Activated T-cell treated with anti-CD3 and anti-CD28 coated beads, Interleukin-2, amount 50 U/mL, for 72 hours (primary cell): ENCODE measurements at regions not wholly inside any gene's neighbourhood (a gene's known extent, or its start where the extent isn't known, plus 50 kb on each side); places are given as distances from the start of the nearest gene placed in this dataset.

ENCODE experiments used
- ATAC-seq, 2 donors: fragments of 150-1000 bp; cut with Tn5 transposase; replicated peaks in 1 of 2; 2 replicates each; pipeline ENCODE4 v1.10.0; 2021; ENCODE audit warnings: moderate library complexity in 2 of 2, mild to moderate bottlenecking in 1 of 2
- DNase-seq, 2 donors: peaks; one replicate each; pipeline ENCODE4 v3.0.0; 2021 to 2022; ENCODE audit warnings: mixed read lengths in 1 of 2
- H3K27ac Mint-ChIP-seq: one replicate; pipeline ENCODE4 v1.8.0; 2022; ENCODE audit warnings: mild to moderate bottlenecking, moderate library complexity, mixed read lengths
- H3K27me3 Mint-ChIP-seq: one replicate; pipeline ENCODE4 v1.8.0; 2022; ENCODE audit warnings: low read depth, mixed read lengths
- H3K36me3 Mint-ChIP-seq, 2 donors: one replicate each; pipeline ENCODE4 v1.8.0; 2022; ENCODE audit warnings: mixed read lengths in 2 of 2, mild to moderate bottlenecking in 1 of 2; ENCODE audit not compliant: insufficient read depth in 2 of 2
- H3K4me1 Mint-ChIP-seq: one replicate; pipeline ENCODE4 v1.8.0; 2022; ENCODE audit warnings: low read depth, mixed read lengths
- H3K4me3 Mint-ChIP-seq, 2 donors: one replicate each; pipeline ENCODE4 v1.8.0; 2022; ENCODE audit warnings: mild to moderate bottlenecking in 2 of 2, mixed read lengths in 2 of 2, moderate library complexity in 2 of 2
- H3K9me3 Mint-ChIP-seq, 2 donors: one replicate each; pipeline ENCODE4 v1.8.0; 2022; ENCODE audit warnings: mixed read lengths in 2 of 2

DNA sequence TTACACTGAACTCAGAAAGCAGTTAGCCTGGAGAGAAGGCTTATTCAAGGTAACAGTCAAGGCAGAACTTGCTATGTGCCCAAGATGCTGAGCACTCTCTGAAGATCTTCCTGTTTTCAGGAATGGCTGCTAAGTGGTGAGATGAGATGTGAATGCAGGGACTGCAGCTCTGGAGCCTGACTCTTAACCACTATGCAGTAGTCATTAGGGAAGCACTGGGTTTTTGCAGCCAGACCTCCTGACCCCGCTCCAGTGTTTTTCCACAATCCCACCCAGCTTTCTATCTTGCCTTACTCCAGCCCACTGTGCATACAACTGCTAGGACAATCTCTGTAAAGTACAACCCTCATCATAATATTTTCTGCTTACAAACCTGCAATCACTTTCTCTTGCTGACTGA lies 95.2 kb upstream of the LNX1 start:
- no peak for DNase-seq
- Mint-ChIP-seq H3K36me3 (no peaks in the 10 kb centered on the region), H3K27ac (no peak overlapping the region), H3K4me3 (no peak overlapping the region), H3K4me1 (peaks cover 16% of the 10 kb centered on the region), H3K27me3 (peaks cover 68% of the 10 kb centered on the region), H3K9me3 (peaks cover 2 to 3% of the 10 kb centered on the region in 2 donors)
- no peak for ATAC-seq

DNA sequence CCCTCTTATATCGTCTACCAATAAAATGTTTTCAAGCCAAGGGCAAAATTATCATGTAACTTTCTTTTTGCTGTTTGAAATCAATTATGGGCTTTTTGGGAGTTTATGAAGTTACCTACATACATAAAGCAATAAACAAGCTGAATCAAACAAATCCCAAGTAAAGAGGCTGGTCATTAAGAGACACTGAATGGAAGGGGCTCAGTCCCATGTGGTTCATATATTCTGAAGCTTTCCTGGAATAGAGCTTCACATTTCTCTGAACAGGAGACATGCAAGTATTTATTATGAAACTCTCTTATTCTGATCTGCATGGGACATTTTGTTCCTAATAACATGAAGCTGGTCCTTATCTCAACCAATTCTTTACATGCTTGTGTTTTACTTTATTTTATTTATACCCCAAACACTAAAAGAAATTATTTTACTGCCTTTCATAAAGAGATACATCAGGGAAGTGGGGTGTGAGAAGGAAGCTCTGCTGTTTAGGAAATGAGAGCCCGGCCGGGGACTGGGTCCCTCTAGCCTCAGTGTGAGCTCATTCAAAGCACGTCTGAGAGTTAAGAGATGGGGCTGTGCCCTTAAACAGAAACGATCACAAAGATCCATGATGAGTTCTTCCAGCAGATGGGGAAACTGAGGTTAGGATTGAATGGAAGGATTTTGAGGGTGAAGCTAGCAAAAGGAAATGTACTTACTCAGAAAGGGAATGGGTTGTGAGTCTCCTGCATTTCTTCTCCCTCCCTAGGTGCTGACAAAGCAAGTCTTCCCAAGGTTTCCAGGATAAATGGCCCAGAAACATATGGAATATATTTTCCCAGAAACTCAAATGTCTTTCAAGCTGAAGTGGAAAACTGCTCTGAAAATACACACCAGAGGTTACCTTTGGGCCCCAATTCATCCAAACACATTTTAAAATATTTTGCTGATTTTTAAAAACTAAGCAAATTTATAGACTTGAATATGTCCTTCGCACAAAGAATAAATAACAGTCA lies 93.1 kb upstream of the LNX1 start:
- H3K27ac Mint-ChIP-seq: no peak overlapping the region
- DNase-seq: no peak
- H3K27me3 Mint-ChIP-seq: peaks cover 52% of the 10 kb centered on the region
- ATAC-seq: no peak
- H3K4me3 Mint-ChIP-seq: no peak overlapping the region
- H3K36me3 Mint-ChIP-seq: peaks cover 0 to 3% of the 10 kb centered on the region in 2 donors
- peaks cover 16% of the 10 kb centered on the region for H3K4me1 Mint-ChIP-seq
- H3K9me3 Mint-ChIP-seq: peaks cover 2 to 3% of the 10 kb centered on the region in 2 donors

DNA sequence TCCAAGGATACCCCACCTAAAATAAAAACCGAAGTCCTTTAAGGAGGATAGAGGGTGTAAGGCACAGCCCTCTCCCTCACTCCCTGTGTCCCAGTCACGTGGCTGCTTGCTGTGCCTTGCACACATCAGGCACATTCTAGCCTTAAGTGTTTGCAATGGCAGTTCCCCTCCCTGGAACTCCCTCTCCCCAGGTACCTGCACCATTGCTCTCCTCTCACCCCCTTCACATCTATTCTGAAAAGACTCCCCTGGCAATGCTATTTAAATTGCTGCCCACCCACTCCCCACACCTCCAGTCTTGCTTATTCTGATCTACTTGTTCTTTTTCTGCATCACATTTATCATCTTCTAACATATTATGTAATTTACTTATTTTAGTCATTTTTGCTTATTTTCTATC lies 91.6 kb upstream of the LNX1 start:
- DNase-seq (no peak), ATAC-seq (no peak)
- Mint-ChIP-seq H3K4me3 (no peak overlapping the region), H3K27me3 (peaks cover 48% of the 10 kb centered on the region), H3K4me1 (peaks cover 7% of the 10 kb centered on the region), H3K27ac (no peak overlapping the region), H3K36me3 (peaks cover 0 to 3% of the 10 kb centered on the region in 2 donors), H3K9me3 (peaks cover 5% of the 10 kb centered on the region in 2 donors)

DNA sequence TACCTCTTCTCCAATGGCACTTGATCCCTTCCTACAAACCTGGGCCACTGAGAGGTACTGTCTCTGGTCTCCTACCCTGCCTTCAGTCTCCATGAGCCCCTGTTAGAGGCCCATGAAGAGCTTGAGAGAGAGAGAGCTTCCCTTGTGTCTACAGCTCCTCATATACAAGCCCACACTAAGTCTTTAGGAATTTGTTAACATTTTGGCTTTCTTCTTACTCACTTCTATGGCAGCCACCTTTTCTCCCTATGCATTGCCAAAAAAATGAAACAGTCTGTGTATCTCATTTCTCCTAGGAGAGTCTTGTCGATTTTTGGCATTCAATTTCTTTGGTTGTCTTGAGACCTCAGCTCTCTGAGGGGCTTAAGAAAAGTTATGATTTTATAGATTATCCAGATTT lies 90.9 kb upstream of the LNX1 start:
- H3K27me3 Mint-ChIP-seq: peaks cover 49% of the 10 kb centered on the region
- DNase-seq: no peak

DNA sequence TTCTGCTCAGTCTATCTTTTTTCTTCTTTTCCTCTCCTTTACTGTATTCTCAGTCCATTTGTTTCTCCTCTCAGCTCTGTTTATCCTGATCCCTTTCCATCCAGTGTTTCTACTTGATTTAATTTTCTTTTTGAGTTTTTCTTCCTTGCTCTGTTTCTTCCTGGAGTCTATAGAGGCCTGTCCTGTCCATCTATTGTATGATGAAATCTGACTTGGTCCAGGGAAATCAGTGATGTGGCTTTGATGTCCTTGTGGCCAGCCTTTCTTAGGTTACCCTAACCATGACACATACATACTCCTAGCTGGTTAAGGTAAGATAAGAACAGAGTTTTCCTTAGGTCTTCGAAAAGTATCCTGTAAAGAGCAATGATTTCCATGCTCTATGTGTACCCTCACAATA lies 89.3 kb upstream of the LNX1 start:
- DNase-seq: no peak
- ATAC-seq: no peak
- no peak overlapping the region for H3K4me3 Mint-ChIP-seq
- H3K27ac Mint-ChIP-seq: no peak overlapping the region
- H3K27me3 Mint-ChIP-seq: peaks cover 48% of the 10 kb centered on the region
- H3K36me3 Mint-ChIP-seq: peaks cover 0 to 3% of the 10 kb centered on the region in 2 donors
- H3K9me3 Mint-ChIP-seq: peaks cover 5 to 9% of the 10 kb centered on the region in 2 donors
- peaks cover 4% of the 10 kb centered on the region for H3K4me1 Mint-ChIP-seq

More for the DNA sequence above, 90.9 kb upstream of the LNX1 start:
- Mint-ChIP-seq H3K4me3 (no peak overlapping the region), H3K9me3 (peaks cover 5 to 7% of the 10 kb centered on the region in 2 donors), H3K27ac (no peak overlapping the region), H3K4me1 (peaks cover 4% of the 10 kb centered on the region), H3K36me3 (peaks cover 0 to 3% of the 10 kb centered on the region in 2 donors)
- ATAC-seq: no peak

DNA sequence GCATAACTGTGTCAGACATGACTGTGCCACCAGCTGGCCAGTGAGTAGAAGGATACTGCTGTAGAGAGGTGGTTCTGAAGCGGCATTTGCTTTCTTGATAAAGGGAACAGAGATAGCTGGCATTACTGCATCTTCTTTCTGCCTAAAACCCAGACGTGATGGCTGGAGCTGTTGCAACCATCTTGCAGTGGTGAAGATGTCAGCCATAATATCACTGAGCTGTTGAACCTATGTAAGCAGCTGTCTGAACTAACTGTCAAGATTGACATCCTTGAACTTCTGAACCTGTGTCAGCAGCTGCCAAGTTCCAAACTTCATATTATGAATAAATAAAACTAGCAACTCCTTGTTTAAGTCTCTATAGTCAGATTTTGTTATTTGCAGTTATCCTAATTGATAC lies 88.9 kb upstream of the LNX1 start:
- H3K4me1 Mint-ChIP-seq: peaks cover 4% of the 10 kb centered on the region

DNA sequence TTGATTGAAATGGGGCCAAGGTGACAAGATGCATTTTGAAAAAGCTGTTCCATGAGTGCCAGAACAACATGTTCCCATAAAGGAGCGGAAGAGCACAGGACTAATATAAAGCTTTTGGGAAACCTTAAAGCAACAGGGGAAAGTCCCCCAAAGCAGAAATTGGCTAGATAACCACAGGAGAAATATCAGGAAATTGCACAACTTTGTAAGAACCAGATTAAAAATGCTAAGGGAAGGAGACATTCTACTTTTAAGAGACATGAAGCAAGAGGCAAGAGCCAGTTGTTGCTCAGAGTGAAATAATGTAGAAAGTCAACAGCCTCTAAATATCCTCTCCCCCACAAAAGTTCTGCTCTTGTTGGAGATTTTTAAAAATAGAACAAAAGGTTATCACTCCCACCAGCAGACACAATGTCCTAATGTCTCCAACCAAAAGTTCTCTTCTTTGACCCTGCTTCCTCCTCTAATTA lies 85.2 kb upstream of the LNX1 start:
- Mint-ChIP-seq H3K4me3 (no peak overlapping the region), H3K9me3 (peaks cover 5 to 9% of the 10 kb centered on the region in 2 donors), H3K36me3 (peaks cover 0 to 3% of the 10 kb centered on the region in 2 donors), H3K27me3 (peaks cover 11% of the 10 kb centered on the region), H3K27ac (no peak overlapping the region), H3K4me1 (no peaks in the 10 kb centered on the region)
- DNase-seq: no peak
- no peak for ATAC-seq

More for the DNA sequence above, 88.9 kb upstream of the LNX1 start:
- ATAC-seq (no peak), DNase-seq (no peak)
- Mint-ChIP-seq H3K27me3 (peaks cover 45% of the 10 kb centered on the region), H3K4me3 (no peak overlapping the region), H3K27ac (no peak overlapping the region), H3K9me3 (peaks cover 5 to 9% of the 10 kb centered on the region in 2 donors), H3K36me3 (peaks cover 0 to 3% of the 10 kb centered on the region in 2 donors)

DNA sequence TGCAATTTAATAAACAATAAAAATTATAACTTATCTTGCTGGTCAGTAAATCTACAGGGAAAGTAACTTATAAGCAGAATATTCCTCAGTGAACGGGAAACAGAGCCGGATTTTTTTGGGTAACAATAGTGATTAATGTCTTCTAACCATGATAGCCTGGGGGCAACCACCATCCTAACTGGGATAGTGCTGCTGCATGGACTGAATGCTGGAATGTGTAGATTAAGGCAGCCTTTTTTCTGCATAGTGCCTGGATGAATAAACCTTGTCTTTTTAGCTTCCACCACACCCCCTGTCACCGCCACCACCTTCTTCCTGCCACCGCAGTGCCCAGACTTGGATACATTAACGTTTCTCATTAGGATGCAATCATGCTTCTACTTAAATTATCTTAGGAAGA lies 83.6 kb upstream of the LNX1 start:
- Mint-ChIP-seq H3K27me3 (peaks cover 9% of the 10 kb centered on the region), H3K36me3 (no peaks in the 10 kb centered on the region), H3K4me1 (no peaks in the 10 kb centered on the region), H3K27ac (no peak overlapping the region), H3K9me3 (peaks cover 2 to 7% of the 10 kb centered on the region in 2 donors), H3K4me3 (no peak overlapping the region)
- ATAC-seq (no peak), DNase-seq (no peak)

DNA sequence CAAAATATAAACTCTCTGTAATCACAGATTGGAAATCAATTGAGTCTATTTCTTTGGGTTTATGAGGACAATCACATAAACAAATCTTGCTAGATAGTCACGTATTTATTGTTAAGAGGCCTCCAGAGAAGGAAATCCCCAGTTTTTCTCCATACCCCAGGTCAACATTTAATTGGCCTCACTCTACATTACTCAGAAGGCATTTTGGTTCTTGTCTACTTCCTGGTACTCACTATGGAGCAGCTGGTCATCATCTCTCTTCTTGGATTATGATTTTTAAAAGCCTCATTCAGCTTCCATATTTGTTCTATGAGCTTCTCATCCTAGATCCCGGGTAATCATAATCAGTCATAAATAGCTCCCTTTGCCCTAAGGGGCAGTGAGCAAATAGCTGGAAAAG lies 81.6 kb upstream of the LNX1 start:
- DNase-seq (no peak), ATAC-seq (no peak)
- no peak overlapping the region for H3K27ac Mint-ChIP-seq
- peaks cover 2 to 9% of the 10 kb centered on the region in 2 donors for H3K9me3 Mint-ChIP-seq
- no peak overlapping the region for H3K4me3 Mint-ChIP-seq
- peaks cover 19% of the 10 kb centered on the region for H3K27me3 Mint-ChIP-seq
- no peaks in the 10 kb centered on the region for H3K36me3 Mint-ChIP-seq
- H3K4me1 Mint-ChIP-seq: no peaks in the 10 kb centered on the region

DNA sequence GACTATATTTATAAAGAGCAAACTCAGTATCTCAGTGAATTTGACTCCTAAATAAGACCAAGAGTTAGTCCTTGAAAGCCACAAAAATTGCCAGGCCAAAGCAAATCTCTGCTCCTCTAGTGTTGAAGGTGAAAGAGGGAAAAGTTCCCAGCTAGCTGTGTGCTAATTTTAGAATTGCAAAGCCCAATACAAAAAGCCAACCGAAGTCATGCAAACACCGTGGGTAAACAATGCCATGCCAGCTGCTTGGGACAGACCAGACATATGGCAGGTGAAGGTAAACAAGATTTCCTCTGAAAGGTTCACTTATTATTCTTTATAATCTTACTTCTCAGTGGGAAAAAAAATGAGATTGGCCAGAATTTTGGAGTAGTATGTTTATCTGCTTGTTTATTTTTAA lies 80.5 kb upstream of the LNX1 start:
- H3K27ac Mint-ChIP-seq: no peak overlapping the region
- H3K27me3 Mint-ChIP-seq: peaks cover 11% of the 10 kb centered on the region
- peaks cover 2 to 8% of the 10 kb centered on the region in 2 donors for H3K9me3 Mint-ChIP-seq
- no peaks in the 10 kb centered on the region for H3K36me3 Mint-ChIP-seq
- DNase-seq (no peak), ATAC-seq (no peak)
- H3K4me1 Mint-ChIP-seq: no peaks in the 10 kb centered on the region
- H3K4me3 Mint-ChIP-seq: no peak overlapping the region

DNA sequence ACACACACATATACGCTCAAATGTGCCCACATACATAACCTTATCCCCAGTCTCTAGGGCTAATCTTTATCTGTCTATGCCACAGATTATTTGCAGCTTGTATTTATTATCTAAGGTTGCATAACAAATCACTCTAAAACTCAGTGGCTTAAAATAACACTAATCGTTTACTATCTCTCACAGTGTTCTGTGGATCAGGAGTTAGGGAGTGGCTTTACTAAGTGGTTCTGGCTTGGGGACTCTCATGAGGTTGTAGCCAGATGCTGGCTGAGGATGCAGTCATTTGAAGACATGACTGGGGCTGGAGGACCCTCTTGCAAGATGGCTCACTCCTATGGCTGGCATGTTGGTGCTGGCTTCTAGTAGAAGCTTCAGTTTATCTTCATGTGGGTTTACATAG lies 68.5 kb upstream of the LNX1 start:
- no peaks in the 10 kb centered on the region for H3K9me3 Mint-ChIP-seq
- H3K27me3 Mint-ChIP-seq: peaks cover 14% of the 10 kb centered on the region
- no peak overlapping the region for H3K4me3 Mint-ChIP-seq
- ATAC-seq (no peak), DNase-seq (no peak)
- no peak overlapping the region for H3K27ac Mint-ChIP-seq
- no peaks in the 10 kb centered on the region for H3K4me1 Mint-ChIP-seq
- no peaks in the 10 kb centered on the region for H3K36me3 Mint-ChIP-seq

DNA sequence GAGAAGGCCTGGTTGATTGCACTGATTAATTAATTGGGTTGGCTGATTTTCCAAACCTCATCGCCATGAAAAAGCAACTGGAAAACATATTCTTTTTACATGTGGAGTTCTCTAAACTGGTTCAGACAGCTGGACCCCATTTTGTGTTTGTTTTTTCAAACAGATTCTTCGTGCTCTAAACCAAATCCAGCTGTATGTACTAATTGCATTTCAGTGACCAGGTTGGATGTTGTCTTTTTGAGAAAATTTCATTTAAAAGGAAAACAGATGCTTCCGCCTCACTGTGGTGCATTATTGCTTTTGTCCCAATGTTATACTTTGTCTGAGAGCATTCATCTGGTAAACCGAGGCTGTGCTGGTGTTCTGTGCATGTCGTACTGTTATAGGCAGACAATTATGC lies 67.8 kb upstream of the LNX1 start:
- no peak for DNase-seq
- H3K36me3 Mint-ChIP-seq: no peaks in the 10 kb centered on the region
- no peaks in the 10 kb centered on the region for H3K4me1 Mint-ChIP-seq
- peaks cover 14% of the 10 kb centered on the region for H3K27me3 Mint-ChIP-seq
- no peak overlapping the region for H3K27ac Mint-ChIP-seq
- no peak for ATAC-seq
- H3K4me3 Mint-ChIP-seq: no peak overlapping the region
- H3K9me3 Mint-ChIP-seq: no peaks in the 10 kb centered on the region

DNA sequence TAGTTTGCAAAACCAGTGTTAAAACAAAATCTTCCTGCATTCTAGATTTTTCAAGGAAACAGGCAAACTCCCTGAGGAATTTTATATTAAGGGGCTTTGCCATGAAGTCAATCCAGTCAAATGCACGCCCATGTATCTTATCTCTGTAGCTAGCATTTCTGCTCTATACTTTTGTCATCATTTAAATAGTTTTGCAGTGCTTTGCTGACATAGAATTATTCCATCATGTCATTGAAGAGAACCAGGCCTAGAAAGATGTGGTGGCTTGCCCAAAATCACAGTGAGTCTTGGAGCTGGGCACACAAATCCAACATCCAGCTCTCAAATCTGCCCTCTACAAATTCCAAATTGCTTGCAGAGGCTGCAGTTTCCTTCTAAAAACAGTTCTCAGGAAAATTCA lies 66.7 kb upstream of the LNX1 start:
- Mint-ChIP-seq H3K27ac (no peak overlapping the region), H3K4me1 (no peaks in the 10 kb centered on the region), H3K36me3 (no peaks in the 10 kb centered on the region), H3K4me3 (no peak overlapping the region), H3K9me3 (no peaks in the 10 kb centered on the region), H3K27me3 (peaks cover 14% of the 10 kb centered on the region)
- DNase-seq (no peak), ATAC-seq (no peak)
